ENCODE measurements at regions not wholly inside any gene's neighbourhood (a gene's known extent, or its start where the extent isn't known, plus 50 kb on each side); places are given as distances from the start of the nearest gene placed in this dataset.

DNA sequence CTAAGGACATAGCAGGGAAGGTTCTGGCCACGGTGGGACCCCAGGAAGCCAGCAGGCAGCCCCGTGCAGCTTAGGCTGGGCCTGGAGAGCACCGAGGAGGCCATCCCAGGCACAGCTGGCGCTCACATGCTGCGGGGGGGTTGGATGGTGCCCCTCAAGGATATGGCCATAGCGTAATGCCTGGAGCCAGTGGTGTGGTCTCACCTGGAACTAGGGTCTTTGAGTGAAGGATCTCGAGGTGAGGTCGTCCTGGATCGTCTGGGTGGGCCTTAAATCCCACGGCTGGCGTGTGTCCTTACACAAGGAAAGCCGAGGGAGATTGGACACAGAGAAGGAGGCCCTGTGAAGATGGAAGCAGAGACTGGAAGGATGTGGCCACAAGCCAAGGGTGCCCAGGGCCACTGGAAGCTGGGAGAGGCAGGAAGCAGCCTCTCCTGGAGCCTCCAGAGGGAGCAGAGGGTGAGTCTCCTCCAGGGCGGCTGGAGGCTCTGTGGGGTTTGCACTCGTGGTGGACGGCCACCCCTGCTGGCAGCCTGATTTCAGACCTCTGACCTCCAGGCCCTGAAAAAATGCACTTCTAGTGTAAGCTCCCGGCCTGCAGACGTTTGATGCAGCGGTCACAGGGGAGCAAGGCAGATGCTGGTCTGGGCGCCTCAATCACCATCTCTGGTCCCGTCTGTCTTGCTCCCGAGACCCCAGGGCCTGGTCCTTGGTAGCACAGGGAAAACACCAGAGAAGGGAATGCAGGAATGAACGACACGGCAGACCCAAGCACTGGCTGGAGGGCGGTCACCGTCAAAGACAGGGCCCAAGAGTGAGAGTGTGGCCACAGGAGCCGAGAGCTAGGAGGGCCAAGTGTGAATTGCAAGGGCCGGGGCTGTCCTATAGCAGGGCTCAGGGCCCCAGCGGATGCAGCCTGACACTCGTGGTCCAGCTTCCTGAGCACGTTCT, 218.6 kb downstream of the KIF26A start:
- H3K4me3 ChIP-seq (ENCODE audit: low read length), result no peak overlapping the region
- TF ChIP-seq CTCF (IDR thresholded peaks at IDR 0.05; ENCODE audit: insufficient read depth, low read depth, low read length, missing control alignments), result no peak
- DNase-seq (ENCODE audit: low read depth), result no peak

- no peak for TF ChIP-seq CTCF (IDR thresholded peaks at IDR 0.05; ENCODE audit: insufficient read depth, low read depth, low read length, missing control alignments)
- no peak overlapping the region for H3K4me3 ChIP-seq (ENCODE audit: low read length)
- DNase-seq (ENCODE audit: low read depth), result no peak
Observed at GRCh38 chr14:104357689-104358527, 219.5 kb downstream of the KIF26A start.

DNA sequence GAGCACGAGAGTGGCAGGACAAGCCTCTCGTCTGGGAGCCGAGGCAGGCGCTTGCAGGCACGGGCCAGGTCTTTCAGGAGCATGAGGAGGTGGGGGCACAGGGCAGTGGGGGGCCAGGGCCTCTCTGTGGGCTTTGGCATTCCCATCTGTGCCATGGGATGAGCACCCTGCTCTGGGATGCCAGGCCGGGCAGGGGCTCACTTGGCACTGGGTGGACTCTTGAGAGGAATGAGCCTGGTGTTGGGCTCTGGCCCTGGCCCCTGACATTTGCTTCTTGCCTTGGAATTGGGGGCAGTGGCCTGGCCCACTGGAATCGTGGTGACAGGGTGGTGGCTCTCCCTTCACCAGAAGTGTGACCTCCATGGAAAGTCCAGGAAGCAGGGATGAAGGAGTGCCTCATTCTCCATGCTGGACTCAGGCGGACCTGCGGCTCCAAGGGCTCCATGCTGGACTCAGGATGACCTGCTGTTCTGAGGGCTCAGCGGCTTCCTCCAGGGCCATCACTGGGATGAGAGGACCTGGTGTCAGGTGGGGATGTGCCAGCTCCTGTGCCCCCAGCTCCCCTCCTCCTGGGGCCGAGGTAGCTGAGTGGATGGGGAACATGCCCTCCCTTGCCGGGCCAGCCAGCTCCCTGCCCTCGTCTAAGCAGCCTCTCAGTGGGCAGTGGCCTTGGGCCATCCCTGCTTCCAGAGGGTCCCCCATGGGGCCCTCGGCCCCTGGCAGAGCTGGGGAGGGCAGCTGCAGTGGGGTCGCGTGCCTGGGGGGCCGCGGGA, 220.3 kb downstream of the KIF26A start:
- DNase-seq (ENCODE audit: low read depth), result no peak
- no peak overlapping the region for H3K4me3 ChIP-seq (ENCODE audit: low read length)
- TF ChIP-seq CTCF (IDR thresholded peaks at IDR 0.05; ENCODE audit: insufficient read depth, low read depth, low read length, missing control alignments), result no peak

GRCh38 chr14:104359301-104359968, 220.1 kb upstream of the C14orf180 start:
- H3K4me3 ChIP-seq (ENCODE audit: low read length), result no peak overlapping the region
- no peak for TF ChIP-seq CTCF (IDR thresholded peaks at IDR 0.05; ENCODE audit: insufficient read depth, low read depth, low read length, missing control alignments)
- DNase-seq (ENCODE audit: low read depth), result no peak

GRCh38 chr14:104359969-104360442, 219.6 kb upstream of the C14orf180 start:
- TF ChIP-seq CTCF (IDR thresholded peaks at IDR 0.05; ENCODE audit: insufficient read depth, low read depth, low read length, missing control alignments), result no peak
- no peak overlapping the region for H3K4me3 ChIP-seq (ENCODE audit: low read length)
- DNase-seq (ENCODE audit: low read depth), result no peak

- no peak for TF ChIP-seq CTCF (IDR thresholded peaks at IDR 0.05; ENCODE audit: insufficient read depth, low read depth, low read length, missing control alignments)
- no peak overlapping the region for H3K4me3 ChIP-seq (ENCODE audit: low read length)
- DNase-seq (ENCODE audit: low read depth), result no peak
Observed at GRCh38 chr14:104360501-104360900, 219.1 kb upstream of the C14orf180 start.
